ENCODE measurements at regions not wholly inside any gene's neighbourhood (a gene's known extent, or its start where the extent isn't known, plus 50 kb on each side); places are given as distances from the start of the nearest gene placed in this dataset.

- H3K36me3 ChIP-seq, result no peaks in the 10 kb centered on the region
- no peaks in the 10 kb centered on the region for H3K4me1 ChIP-seq
- H3K9me3 ChIP-seq, result no peaks in the 10 kb centered on the region
- no peaks in the 10 kb centered on the region for H3K27me3 ChIP-seq
- H3K27ac ChIP-seq, result no peak overlapping the region
- TF ChIP-seq POLR2A (IDR thresholded peaks at IDR 0.05) (no peak), CTCF (IDR thresholded peaks at IDR 0.05 in 4 of 5, conservative IDR thresholded peaks at IDR 0.05 in 1 of 5) (no peak)
- intact Hi-C loops (cut with DNase I; ENCODE audit: low total_unique reads) (no loop called here), in situ Hi-C loops (cut with MboI; ENCODE audit: low sequenced_read_pairs in 4 of 4) (no loop called here)
- no peak for ATAC-seq
- DNase-seq, result no peak
- H3K4me3 ChIP-seq, result no peak overlapping the region
Measured at GRCh38 chr11:29538339-29539036, 478.3 kb downstream of the KCNA4 start.

- intact Hi-C loops (cut with DNase I; ENCODE audit: low total_unique reads) (no loop called here), in situ Hi-C loops (cut with MboI; ENCODE audit: low sequenced_read_pairs in 4 of 4) (no loop called here)
- TF ChIP-seq CTCF (IDR thresholded peaks at IDR 0.05 in 4 of 5, conservative IDR thresholded peaks at IDR 0.05 in 1 of 5) (no peak), POLR2A (IDR thresholded peaks at IDR 0.05) (no peak)
- no peak overlapping the region for H3K4me3 ChIP-seq
- H3K9me3 ChIP-seq, result no peaks in the 10 kb centered on the region
- ATAC-seq, result no peak
- no peak for DNase-seq
- no peaks in the 10 kb centered on the region for H3K36me3 ChIP-seq
- H3K27ac ChIP-seq, result no peak overlapping the region
- H3K27me3 ChIP-seq, result no peaks in the 10 kb centered on the region
- no peaks in the 10 kb centered on the region for H3K4me1 ChIP-seq
Measured at GRCh38 chr11:29534836-29535235, 482.0 kb downstream of the KCNA4 start.

GRCh38 chr11:29530961-29531360, 485.9 kb downstream of the KCNA4 start:
- Histone ChIP-seq H3K36me3 (no peaks in the 10 kb centered on the region), H3K27ac (no peak overlapping the region), H3K9me3 (no peaks in the 10 kb centered on the region), H3K27me3 (no peaks in the 10 kb centered on the region), H3K4me1 (no peaks in the 10 kb centered on the region), H3K4me3 (no peak overlapping the region)
- ATAC-seq (no peak), DNase-seq (no peak)
- in situ Hi-C loops (cut with MboI; ENCODE audit: low sequenced_read_pairs in 4 of 4) (no loop called here), intact Hi-C loops (cut with DNase I; ENCODE audit: low total_unique reads) (no loop called here)
- no peak for TF ChIP-seq POLR2A (IDR thresholded peaks at IDR 0.05)
- no peak for TF ChIP-seq CTCF (IDR thresholded peaks at IDR 0.05 in 4 of 5, conservative IDR thresholded peaks at IDR 0.05 in 1 of 5)

GRCh38 chr11:29527391-29527936, 489.4 kb downstream of the KCNA4 start:
- no peak overlapping the region for H3K4me3 ChIP-seq
- TF ChIP-seq POLR2A (IDR thresholded peaks at IDR 0.05) (no peak), CTCF (IDR thresholded peaks at IDR 0.05 in 4 of 5, conservative IDR thresholded peaks at IDR 0.05 in 1 of 5) (no peak)
- in situ Hi-C loops (cut with MboI; ENCODE audit: low sequenced_read_pairs in 4 of 4) (no loop called here), intact Hi-C loops (cut with DNase I; ENCODE audit: low total_unique reads) (no loop called here)
- no peaks in the 10 kb centered on the region for H3K4me1 ChIP-seq
- DNase-seq, result no peak
- no peaks in the 10 kb centered on the region for H3K27me3 ChIP-seq
- no peak for ATAC-seq
- no peak overlapping the region for H3K27ac ChIP-seq
- H3K36me3 ChIP-seq, result no peaks in the 10 kb centered on the region
- no peaks in the 10 kb centered on the region for H3K9me3 ChIP-seq
